ENCODE measurements at regions not wholly inside any gene's neighbourhood (a gene's known extent, or its start where the extent isn't known, plus 50 kb on each side); places are given as distances from the start of the nearest gene placed in this dataset.

DNA sequence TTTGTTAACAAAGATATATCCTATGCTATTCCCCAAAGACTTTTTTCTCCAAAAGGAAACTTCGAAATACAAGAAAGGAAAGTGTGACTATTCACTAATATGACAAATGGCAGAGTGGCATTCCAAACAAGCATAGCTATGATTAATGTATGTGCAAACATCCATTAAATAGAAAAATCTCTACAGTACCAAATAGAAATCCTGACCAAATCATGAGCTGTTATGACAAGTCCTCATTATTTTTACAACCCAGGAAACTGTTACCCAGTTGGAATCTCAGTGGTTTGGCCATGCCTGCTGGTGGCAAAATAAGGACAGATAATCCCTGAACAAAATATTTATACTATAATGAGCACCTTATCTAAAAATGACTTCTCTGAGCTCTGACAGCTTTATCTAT lies 202.1 kb downstream of the SEC23A start:
- DNase-seq, result no peak

DNA sequence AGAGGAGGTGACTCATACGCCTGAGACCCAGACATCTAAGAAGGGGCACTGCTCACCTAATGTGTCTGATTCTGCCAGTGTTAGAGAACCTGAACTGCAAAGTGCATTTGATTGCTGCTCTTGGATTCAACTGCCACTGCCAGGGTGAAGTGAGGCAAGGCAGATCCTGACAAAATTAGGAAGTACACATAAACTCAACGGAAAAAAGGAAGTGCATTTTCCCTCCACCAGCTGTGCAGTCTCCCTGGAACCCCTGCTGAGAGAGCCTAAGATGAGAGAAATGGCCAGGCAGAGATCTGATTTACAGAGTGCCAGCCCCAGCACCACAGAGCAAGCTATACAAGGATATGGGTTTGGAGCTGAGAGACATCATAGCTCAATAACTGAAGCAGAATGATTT lies 215.3 kb downstream of the SEC23A start:
- no peak for DNase-seq

DNA sequence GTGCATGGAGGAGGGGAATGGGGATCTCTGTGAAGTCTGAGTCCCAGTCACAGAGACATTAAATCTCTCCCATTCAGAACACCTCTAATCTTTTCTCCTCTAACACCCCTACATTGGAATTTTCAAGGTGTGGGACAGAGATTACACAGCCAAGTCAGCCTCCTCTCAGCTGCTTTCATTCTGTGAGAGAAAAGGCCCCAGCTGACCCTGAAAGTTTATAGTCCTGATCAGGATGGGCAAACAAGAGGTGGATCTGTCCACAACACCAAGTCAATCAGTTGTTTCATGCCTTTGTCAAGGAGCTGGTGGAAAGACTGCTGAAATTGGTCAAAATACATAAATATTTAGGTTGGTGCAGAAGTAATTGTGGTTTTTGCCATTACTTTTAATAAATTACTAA lies 218.9 kb downstream of the SEC23A start:
- no peak for DNase-seq

DNA sequence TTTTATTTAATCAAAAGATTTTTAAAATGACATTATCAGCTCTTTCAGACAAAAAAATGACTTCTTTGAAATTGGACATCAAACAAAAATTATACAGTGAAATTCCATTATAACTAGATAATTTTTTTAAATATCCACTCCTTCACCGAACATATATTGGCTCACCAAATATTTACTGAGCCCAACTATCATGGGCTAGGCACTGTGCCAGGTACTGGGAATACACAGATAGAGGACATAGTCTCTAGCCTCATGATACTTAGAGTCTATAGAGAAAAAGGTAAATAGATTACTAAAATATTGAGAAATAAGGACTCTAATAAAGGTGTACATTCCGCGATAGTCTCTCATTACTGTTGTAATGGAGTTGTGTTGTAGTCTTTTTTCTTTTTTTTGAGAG lies 219.9 kb downstream of the SEC23A start:
- DNase-seq, result no peak

DNA sequence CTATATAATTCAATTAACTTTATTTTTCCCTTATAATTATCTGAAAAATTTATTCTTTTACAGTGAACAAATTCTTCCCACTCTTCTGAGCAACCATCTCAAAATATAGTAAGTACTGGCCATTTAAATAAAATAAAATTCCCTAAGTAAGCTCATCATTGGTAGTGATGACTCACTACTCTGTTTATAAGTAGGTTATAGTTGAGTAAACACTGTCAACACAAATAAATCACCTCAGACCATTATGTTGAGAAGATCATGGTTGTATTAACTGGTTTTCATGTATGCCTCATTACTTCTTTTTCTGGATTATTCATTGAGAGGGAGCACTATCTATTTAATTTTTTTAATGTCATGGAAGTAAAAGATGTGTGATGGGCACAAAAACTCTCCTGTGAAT lies 220.5 kb downstream of the SEC23A start:
- DNase-seq, result no peak

DNA sequence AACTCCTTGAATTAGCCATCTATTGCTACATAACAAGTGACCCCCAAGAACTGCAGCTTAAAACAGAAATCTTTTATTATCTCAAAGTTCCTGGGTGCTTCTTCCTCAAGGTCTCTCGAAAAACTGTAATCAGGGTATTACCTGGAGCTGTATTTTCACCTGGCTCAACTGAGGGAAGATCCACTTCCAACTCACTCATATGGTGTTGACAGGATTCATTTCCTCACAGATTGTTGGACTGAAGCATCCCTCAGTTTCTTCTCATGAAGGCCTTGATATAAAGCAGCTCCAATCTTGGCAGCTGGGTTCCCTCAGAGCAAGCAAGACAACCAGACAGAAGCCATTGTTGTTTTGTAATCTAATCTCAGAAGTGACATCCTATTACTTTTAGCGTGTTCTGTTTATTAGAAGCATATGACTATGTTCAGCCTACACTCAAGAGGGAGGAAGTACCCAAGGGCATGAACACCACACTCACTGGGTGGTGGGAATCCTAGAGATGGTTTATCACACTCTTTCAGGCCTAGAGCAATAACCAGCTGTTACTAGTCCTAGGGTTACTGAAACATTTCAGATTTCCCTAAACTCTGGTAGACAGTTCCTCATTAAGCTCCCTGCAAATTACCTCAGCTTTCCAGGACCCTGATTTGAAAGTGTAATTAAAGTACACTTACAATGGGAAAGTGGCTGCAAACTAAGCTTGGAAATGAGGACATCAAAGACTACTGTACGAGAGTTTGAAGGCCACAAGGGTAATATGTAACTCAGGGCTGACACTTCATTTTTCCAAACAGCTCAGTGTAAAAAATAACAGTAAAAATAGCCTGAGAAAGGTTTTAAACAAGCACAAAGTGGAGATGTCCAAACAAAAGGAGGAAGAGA lies 222.2 kb downstream of the SEC23A start:
- no peak for DNase-seq

DNA sequence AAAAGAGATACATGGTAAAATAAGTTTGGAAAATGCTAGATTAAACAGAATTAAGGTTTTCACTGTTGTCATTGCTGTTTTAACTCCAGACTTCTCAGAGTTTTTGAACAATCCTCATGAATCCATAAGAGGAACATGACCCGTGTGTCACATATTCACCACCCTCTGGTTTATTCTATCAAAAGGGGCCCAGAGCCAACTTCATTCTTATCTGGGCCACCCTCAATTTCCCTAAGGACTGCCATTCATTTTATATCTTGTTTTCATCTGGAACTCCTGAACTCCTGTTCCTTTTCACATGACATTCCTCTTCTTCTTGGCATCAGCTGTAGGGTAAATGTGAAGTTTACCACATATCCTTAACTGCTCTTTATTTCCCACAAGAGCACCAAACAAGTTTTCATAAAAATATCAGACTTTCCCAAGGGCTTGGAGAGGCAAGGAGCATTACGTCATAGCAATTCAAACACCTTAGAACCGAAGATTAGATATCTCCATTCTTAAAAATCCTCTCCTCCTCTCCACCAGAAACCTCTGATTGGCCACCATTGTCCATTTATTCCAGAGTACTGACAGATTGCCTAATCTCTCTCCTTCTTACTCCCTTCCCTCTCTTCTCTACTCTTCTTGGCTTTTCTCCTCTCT lies 225.2 kb downstream of the SEC23A start:
- no peak for DNase-seq

DNA sequence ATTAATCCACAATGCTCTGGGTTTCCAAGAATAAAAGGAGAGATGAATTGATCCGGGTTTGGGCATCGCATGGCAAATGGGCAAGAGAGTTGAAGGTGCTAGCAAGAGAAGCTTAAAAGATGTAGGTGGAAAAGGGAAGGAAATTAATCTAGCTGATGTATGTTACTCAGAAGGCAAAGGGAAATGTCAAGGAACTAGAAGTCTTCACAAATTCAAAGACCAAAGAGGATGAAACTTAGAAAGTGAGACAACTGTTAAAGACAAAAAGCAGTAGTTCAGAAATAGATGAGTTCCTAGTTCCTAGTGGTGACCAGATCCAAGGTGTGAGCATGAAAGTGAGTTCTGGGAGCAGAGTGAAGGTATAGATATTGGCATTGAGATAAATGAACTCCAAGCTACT lies 228.3 kb downstream of the SEC23A start:
- DNase-seq, result no peak

DNA sequence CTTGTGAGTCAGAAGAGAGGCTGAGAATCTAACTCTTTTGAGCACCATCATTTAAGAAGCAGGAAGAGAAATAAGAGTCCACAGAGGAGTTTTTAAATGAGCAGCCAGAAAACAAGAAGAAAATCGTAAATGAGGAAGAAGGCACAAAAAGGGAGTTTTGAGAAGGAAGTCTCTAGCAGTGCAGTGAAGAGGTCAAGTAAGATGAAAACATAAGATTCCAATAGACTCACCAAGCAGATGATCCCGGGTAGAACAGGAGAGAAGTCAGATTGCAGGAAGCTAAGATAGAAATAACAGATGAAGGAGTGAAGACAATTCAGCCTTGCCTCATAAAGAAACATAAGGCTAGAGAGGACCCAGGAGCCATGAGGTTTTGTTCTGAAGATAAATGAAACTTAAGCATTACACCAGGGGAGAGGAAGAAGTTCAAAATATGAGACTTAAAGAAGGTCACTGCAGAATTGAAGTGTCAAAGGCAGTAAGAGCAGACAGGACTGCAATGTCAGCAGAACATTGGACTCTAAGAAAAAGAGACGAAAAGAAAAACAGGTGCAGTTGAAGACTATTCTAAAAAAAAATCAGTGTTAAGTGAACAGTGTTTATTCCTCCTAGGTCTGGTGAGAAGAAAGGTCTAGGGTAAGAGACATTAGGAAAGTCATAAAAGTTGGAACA lies 229.0 kb downstream of the SEC23A start:
- no peak for DNase-seq

DNA sequence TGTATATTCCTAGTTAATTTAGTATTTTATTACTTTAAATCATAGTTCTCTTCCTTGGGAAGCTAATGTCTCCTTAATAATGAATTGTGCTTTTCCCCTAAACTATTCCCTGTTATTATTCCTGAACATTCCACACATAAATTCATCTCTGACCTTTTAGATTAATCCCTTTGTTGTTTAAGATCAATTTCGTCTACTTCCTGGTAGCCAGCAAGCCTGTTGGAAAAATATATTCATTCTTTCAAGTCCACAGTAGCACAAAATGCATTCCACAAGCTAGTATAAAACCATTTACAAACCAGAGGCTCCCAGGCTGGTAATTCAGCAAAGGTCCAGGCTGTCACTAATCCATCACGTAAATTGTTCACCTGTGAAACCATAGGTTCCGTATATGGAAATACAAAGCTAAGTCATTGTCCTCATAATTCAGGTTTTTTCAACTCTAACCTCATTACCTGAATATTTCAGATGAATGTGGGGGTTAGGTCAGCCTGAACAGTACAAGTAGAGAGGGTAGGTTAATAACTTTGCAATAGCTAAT lies 232.7 kb downstream of the SEC23A start:
- no peak for DNase-seq

DNA sequence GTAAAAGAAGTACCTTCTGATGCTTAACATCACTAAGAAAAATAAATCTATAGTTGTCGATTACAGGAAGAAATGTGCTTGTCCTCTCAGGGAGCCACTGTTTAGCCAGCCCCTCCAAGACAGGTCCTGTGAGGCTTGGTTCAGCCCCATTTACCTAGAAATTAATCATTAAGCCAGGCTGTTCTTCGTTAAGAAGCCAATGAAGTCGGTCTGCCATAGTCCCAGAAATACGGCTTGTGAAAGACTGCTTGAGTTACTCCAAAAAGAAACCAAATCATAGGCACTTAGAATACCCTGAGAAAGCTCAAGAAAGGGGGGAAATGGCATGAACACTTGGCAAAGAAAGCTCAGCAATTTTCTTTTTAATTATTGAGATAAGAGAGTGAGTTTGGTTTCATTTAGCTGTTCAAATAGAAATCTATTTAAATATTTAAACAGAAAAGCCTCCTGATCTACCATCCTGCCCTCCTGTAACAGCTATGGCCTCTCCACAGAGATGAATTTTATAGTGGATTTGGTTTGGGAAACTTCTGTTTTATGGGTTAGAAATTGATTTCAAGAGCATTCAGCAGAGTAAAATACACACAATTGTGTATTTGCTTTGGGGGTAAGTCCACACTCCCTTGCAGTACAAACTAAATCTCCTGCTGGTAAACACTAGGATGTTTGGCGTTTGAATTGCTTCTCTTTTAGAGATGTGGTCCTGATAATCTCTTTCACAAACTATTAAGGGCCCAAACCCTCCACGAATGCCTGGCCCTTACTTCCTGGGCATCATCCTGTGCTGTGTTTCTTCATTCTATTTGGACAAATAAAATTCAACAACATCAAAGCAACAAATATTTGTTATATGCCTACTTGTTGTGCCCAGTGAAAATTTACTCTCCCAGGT lies 234.4 kb downstream of the SEC23A start:
- no peak for DNase-seq

DNA sequence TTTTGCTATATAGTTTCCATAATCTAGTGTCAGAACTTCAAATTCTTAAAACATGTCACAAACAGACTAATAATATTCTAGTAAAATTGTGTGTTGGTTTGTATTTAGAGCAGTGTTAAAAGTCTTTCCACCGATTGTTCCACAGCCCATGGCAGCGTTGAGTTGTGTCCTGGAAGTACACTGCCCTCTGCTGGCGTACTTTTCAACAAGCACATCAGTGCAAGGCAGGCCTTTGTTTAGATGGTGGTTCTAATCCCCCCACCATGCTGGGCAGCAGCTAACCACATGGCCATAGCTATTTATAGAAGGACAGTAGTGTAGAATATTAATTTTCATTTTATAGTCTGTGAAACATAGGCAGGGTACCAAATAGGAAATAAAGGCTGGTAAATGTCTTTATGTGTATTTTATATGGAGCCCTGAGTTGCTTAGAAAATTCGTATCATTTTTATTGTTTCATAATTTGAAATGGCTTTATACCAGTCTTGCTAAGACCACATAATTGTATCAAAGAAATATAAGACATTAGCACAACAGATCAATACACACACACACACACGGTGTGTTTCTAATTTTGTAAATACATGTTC lies 235.4 kb downstream of the SEC23A start:
- peak; percentile 59 to 60 for DNase-seq

DNA sequence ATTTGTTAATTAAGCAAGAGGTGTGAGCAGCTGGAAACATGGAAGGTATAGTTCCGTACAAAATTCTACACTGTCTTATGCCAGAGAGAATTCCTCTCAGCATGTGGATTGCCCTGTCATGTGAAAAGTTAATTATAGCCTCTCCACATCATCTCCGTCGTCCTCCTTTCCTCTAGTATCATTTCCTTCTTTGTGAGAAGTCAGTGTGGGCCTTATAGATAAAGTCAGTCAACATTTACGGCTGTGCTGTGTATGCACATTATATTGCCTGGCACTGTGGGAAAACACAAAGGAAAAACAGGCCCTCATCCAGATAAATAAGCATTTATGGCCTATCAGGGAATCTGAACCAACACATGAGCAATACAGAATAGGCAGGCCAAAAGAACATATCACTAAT lies 236.6 kb downstream of the SEC23A start:
- no peak for DNase-seq

DNA sequence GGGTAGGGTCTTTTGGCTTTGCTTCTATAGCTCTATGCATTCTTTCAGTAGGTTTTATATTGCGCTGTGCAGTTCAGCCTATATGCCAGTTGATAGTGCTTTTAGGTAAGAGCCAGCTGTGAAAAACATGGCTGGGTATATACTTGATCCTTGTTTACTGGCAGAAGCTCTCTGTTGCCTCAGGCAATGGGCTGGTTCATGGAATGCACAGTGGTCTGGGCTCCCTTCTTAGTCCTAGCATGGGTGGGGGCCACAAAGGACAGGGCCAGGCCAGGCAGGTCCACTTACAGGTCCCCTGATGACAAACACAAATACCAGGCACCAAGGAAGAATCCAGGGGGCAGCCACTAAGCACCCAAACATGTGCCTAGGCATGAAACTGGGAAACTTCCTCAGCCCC lies 240.7 kb downstream of the SEC23A start:
- DNase-seq, result no peak

DNA sequence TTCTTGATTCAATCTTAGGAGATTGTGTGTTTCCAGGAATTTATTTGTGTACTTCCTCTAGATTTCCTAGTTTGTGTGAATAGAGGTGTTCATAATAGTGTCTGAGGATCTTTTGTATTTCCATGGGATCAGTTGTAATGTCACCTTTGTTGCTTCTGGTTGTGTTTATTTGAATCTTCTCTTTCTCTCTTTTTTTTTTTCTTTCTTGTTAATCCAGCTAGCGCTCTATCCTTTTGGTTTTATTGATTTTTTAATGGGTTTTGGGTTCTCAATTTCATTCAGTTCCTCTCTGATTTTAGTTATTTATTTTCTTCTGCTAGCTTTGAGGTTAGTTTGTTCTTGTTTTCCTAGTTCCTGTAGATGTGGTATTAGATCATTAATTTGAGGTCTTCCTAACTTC lies 242.5 kb downstream of the SEC23A start:
- DNase-seq, result no peak

DNA sequence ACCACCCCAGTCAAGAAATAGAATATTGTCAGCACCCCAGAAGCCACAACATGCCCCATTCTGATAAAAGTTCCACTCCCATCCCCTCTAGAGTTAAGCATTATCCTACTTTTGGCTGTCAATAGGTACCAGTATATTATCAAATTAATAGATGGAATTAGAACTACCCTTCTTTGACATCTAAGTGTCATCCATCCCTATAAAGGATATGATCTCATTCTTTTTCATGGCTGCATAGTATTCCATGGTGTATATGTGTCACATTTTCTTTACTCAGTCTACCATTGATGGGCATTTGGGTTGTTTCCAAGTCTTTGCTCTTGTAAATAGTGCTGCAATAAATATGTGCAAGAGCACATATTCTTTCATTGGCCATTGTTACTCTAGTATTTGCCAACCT lies 246.2 kb downstream of the SEC23A start:
- DNase-seq, result no peak

DNA sequence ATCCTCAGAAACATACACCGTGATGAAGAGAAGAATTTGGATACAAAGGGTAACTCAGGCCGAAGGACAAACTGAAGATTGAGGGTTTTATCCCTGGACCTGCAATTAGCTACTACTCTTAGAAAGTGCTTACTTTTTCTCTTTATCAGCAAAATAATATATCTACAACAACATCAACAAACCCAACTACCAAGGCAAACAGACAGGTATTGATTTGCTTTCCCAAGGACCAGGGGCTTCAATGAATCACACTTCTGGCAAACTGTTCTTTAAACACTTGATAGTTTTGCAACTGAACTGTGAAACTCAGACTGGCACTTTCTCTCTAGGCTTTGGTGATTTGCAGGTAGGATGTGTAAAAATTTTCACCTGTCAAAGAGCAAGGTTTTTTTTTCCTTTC lies 247.5 kb downstream of the SEC23A start:
- no peak for DNase-seq

DNA sequence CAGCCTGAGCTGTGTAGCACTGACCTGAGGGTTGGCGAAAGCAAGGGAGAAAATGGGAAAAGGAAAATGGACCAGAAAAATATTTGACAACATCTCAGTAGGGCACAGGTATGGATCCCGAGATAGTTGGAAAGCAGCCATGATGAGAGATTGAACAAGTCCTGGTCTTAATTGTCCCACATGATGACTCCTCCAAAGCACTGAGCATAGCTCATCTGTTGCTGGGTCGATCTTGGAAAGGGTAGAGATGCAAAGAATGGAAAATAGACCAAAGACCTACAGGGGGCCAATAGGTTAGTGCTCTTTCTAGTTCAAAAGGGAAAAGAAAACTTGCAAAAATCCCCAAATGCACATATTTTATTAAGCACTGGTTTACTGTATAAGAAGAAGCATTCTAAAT lies 251.9 kb downstream of the SEC23A start:
- DNase-seq, result no peak

DNA sequence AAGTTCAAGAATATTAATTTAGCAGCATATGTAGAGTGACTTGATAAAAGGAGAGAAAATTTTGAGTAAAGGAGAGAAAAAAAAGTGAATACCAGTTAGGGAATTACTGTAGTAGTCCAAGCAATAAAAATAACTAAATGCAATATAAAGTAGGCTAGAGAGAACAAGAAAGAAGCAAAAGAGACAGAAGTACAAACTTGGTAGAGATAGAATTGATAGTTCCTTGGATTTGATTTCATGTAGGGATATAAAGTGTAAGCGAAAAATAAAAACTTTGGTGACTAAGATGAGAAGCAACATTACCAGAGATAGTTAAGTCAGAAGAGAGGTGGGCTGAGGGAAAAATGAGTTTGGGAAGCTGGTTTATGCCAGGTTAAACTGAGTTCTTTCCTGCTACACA lies 252.4 kb downstream of the SEC23A start:
- DNase-seq, result no peak

DNA sequence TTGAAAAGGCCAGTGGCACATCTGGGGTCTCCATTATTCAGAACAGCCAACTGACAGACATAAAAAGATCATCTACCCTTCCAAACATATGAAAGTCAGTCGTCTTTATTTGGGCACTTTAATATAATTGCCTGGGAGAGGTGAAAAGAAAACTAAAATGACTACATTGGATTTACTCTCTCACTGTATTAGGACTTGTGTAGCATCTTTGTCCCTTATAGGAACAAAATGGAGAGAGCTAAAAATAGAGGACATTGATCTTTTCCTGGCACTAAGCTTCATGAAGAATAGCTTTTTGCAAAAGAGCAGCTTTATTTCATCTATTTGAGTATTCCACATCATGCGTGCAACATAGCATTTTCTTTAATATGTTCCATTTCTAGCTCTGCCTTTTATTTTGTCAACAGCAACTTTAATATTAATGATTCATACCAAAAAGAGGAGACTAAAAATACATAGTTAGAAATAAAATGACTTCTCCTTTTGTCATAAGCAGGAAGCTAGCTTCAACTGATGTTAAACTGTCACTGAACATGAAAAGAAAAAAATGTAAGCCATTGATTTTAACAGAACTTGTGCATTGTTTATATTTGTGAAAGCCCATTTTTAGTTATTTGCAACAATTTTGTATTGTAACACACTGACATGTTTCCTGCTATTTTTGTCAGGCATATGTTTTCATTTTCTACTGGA lies 254.6 kb downstream of the SEC23A start:
- DNase-seq, result no peak

DNA sequence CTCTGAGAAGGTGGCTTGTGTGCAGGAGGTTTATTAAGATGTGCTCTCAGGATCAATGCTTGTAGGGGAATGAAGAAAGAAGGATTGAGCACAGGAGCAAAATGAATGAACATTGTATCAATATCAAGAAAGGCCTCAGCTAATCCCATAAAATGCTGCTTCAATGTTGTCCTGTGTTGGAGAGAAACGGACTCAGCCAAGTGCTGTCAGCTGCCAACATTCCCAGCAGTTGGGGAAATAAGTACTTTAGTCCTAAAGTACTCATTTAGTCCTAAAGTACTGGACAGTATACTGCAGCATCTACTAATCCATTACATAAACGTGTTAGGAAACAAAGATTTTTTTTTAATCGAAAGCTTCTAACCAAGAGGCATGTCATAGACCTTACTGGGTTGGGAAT lies 255.9 kb downstream of the SEC23A start:
- no peak for DNase-seq
